GM13977 (cell line): ENCODE measurements at regions not wholly inside any gene's neighbourhood (a gene's known extent, or its start where the extent isn't known, plus 50 kb on each side); places are given as distances from the start of the nearest gene placed in this dataset.
"Not testable (repeated sequence)": the region's sequence is repeated elsewhere in the genome, so short reads cannot be mapped to it uniquely, and the experiment has no call there.

ENCODE experiments used
- DNase-seq: peaks from one replicate; pipeline ENCODE4 v3.0.0; 2012; ENCODE audit warnings: low spot score
- in situ Hi-C: fragments of 300-500 bp; cut with MboI; formaldehyde crosslinking; loops from one replicate; pipeline ENCODE4 v1.12.0; 2022; ENCODE audit warnings: low sequenced_read_pairs, low pct_unique_long_range_greater_than_20kb, mixed read lengths, inconsistent platforms; ENCODE audit not compliant: unreplicated experiment
- TF ChIP-seq, protein P1 (sequence below): IDR thresholded peaks from 2 replicates; pipeline ENCODE4 v1.5.1; 2012; ENCODE audit warnings: mild to moderate bottlenecking, control low read depth; ENCODE audit not compliant: insufficient read depth; ENCODE audit errors: extremely low read depth, missing control alignments

DNA sequence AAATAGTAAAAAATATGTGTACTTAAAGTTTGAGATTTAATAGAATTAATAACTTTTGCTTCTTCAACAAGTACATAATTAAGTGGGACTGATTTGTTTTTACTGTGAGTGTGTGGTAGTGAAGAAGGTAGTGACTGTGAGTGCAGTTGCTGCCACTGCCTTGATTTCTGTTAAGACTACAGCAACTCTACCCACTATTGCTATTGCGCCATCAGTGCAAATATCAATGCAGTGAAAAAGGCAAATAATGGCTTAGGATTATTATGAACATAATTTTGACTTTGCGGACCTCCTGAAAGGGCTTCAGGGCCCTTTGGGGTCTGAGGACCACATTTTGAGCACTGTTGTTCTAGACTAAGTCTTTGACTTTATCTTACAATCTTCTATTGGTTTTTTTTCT is 112.0 kb upstream of the PITX1 start:
- DNase-seq: no peak
- in situ Hi-C loops: no loop called here
- TF ChIP-seq, protein P1, sequence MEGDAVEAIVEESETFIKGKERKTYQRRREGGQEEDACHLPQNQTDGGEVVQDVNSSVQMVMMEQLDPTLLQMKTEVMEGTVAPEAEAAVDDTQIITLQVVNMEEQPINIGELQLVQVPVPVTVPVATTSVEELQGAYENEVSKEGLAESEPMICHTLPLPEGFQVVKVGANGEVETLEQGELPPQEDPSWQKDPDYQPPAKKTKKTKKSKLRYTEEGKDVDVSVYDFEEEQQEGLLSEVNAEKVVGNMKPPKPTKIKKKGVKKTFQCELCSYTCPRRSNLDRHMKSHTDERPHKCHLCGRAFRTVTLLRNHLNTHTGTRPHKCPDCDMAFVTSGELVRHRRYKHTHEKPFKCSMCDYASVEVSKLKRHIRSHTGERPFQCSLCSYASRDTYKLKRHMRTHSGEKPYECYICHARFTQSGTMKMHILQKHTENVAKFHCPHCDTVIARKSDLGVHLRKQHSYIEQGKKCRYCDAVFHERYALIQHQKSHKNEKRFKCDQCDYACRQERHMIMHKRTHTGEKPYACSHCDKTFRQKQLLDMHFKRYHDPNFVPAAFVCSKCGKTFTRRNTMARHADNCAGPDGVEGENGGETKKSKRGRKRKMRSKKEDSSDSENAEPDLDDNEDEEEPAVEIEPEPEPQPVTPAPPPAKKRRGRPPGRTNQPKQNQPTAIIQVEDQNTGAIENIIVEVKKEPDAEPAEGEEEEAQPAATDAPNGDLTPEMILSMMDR: no peak

DNA sequence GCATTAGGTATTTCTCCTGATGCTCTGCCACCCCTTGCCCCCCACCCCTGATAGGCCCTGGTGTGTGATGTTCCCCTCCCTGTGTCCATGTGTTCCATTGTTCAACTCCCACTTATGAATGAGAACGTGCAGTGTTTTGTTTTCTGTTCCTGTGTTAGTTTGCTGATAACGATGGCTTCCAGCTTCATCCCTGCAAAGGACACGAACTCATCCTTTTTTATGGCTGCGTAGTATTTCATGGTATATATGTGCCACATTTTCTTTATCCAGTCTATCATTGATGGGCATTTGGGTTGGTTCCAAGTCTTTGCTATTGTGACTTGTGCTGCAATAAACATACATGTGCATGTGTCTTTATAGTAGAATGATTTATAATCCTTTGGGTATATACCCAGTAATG is 109.7 kb upstream of the PITX1 start:
- DNase-seq, in situ Hi-C loops: not testable (repeated sequence)

DNA sequence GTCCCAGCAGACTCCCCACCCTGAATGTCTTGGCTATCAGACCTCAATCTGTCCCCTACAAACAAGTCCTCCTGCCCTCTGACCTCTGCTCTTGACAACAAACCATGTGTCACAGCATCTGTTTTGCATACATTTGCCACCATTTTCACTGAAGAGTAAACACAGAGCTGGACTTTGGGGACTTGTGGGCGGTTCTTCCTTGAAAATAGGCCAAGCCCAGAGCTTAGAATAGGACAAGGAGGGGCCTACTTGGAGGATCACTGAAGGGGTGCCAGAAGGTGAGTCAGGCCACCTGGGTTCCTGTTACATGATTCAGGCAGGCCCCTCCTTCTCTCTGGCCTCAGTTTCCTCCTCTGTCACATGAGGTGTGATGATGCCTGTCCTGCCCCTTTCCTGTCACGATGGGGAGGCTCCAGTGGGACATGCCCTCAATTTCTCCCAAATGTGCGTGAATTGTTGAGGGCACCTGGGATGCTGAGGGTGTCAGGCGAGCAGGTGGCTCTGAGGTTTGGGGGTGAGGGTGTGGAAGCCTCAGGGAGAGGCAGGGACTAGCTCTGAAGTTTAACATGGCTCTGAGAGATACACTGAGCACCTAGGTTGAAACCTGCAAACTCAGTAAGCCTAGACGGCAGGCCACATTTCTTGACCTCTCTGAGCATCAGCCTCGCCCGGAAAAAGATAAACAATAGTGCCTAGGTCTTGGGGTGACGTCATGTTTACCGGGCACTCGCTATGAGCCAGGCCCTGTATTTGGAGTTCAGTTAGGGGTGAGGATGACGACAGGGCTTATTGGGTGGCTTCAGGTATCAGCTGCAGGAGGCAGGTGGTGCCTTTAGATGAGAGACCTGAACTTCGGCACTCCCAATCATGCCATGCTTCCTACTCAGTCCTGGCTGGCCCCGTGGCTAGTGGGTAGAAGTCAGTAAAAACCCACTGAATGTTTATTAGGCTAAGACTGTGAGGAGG is 107.6 kb upstream of the PITX1 start:
- in situ Hi-C loops: no loop called here
- DNase-seq: no peak
- TF ChIP-seq, protein P1: no peak

DNA sequence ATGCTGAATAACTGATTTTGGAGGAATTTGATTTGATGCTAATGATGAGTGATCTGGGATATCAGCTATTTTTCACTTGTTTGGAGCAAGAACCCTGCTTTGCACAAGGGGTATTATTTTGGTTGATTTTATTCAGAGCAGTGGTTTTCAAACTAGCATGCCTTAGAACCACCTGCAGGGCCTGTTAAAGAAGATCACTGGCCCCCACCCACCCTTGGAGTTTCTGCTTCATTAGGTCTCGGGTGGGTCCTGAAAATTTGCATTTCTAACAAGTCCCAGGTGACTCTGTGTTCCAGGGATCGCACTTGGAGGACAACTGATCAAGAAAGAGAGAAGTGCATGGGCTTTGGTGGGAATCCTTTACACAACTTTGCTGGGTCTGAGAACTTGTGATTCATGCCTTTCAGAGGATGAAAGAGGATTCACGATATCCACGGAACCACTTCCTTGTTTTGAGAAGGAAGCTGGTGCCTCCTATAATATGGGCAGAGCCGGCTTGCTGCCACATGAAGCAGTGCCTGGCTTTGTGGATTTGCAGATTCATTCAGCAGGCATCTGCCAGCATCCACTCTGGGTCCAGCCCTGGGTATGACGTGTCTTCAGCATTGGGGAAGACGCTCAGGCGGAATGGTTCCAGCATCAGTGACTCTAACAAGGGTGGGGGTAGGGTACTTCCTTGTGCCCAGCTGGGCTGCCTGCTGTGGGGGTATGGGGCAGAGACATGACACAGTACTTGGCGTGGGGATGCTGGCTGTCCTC is 106.6 kb upstream of the PITX1 start:
- in situ Hi-C loops: no loop called here
- DNase-seq: no peak
- TF ChIP-seq, protein P1: no peak

DNA sequence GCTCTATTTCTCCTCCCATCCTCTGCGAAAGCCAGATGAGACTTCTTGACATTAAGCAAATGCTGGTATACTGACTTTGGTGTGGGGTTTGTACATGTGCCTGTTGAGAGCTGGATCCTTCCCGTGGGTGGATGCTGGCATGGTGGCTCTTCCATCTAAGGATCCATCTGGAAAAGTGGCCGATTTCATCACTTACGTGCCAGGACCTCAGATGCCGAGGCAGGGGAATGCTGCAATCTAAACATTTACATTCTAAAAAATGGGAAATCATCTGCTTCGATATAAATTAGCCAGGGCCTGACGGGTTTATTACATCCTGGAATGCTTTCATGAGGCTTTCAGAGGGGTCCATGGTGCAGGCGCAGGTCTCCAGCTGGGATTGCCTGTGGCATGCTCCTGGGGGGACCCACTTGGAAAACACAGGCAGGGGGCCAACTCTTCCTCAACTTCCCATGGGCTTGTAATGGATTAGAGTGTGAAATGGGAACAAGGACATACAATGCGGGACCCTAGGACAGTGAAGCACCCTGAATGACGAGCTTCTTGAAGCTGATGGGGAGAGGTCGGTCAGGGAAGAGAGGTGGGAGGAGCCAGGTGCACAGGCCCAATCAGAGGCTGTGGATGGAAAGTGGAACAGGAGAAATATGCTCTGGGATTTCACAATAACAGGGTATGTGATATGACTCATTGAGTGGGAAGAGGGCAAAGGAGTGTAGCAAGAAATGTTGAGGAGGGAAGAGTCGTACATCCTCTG is 105.5 kb upstream of the PITX1 start:
- in situ Hi-C loops: no loop called here
- no peak for DNase-seq
- TF ChIP-seq, protein P1: no peak

DNA sequence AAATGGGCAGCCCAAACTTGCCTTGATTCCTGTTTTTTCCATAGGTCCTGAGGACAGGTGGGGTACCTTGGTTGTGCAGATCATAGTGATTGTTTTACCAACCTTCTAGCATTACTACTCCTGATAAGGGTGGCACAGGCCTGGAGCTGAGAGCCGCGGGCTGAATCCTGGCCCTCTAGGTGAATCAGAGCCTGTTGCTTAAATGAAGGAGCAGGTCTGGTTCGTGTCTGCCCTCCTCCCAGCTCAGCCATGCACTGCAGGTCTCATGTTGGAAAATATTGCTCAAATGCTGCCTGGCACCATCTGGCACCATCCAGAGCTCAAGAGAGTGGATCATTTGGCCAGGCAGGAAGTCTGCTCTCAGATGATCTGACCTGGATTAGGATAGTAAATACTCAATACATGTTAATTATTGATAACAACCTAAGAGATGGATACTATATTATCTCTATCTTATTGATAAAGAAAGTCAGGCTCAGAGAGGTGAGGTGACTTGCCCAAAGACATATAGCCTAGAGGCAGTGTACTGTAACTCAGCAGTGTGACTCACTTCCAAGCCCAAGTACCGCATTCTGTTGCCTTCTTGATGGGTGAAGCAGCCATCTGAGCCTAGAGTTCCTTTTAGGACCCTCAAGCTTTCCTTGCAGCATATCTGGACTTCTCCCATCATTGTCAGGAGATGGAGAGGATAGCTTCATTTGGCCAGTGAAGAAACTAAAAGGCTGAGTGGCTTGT is 104.3 kb upstream of the PITX1 start:
- DNase-seq: no peak
- in situ Hi-C loops: no loop called here

More for the DNA sequence above, 104.3 kb upstream of the PITX1 start:
- TF ChIP-seq, protein P1: no peak
